GM18868 (cell line): ENCODE measurements at regions not wholly inside any gene's neighbourhood (a gene's known extent, or its start where the extent isn't known, plus 50 kb on each side); places are given as distances from the start of the nearest gene placed in this dataset.
"Not testable (repeated sequence)": the region's sequence is repeated elsewhere in the genome, so short reads cannot be mapped to it uniquely, and the experiment has no call there.

Experiments used
- ATAC-seq: cut with Tn5 transposase; IDR thresholded peaks from one replicate; pipeline ENCODE4 v1.9.1; 2021; ENCODE audit warnings: mild to moderate bottlenecking, moderate library complexity; ENCODE audit not compliant: unreplicated experiment

GRCh38 chr14:83712418-83713129 is 1817.4 kb upstream of the FLRT2 start:
- ATAC-seq, result no peak

- ATAC-seq, result no peak
Measured at GRCh38 chr14:83713732-83714131, 1816.2 kb upstream of the FLRT2 start.

DNA sequence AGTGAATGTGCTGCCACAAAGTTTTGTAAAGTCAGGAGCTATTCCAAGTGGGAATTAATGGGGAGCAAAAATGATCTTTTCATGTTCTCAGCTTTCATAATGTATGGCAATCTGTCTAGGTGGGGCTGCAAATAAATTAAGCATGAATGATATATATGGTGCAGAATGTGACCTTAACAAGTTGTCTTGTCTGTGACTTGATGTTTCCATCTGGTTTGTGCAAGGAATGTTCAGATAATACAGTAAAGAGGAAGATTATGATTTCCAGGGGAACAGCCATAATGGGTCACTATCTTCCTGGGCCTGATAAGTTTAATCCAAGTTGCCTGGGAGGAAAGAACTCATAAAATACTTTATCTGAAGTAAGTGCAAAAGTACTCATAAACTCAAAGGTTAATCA is 1815.8 kb upstream of the FLRT2 start:
- no peak for ATAC-seq

GRCh38 chr14:83719435-83719834 is 1810.5 kb upstream of the FLRT2 start:
- not testable (repeated sequence) for ATAC-seq

- ATAC-seq, result no peak
Measured at GRCh38 chr14:83733670-83734069, 1796.3 kb upstream of the FLRT2 start.

GRCh38 chr14:83734431-83734830 is 1795.5 kb upstream of the FLRT2 start:
- ATAC-seq, result no peak

GRCh38 chr14:83741269-83741668 is 1788.7 kb upstream of the FLRT2 start:
- no peak for ATAC-seq

- no peak for ATAC-seq
Measured at GRCh38 chr14:83744224-83744623, 1785.7 kb upstream of the FLRT2 start.

GRCh38 chr14:83744891-83745290 is 1785.1 kb upstream of the FLRT2 start:
- ATAC-seq, result no peak

DNA sequence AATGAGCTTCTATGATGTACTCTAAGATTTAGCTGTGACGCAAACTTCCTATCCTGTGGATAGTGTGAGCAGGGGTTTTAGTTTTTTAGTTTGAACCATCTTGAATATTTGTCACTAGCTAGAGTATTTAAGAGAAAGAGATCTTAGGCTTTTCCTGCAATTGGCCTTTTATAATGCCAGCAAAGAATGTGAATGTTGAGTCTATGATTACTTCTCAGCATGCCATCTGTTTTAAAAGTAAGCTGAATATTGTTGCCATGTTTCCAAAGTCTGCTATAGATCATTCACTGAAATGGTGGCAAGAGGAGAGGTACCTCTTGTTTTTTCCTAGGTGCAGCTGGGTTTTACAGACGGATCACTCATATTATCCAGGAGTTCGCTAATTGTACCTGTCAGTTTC is 1783.6 kb upstream of the FLRT2 start:
- ATAC-seq, result no peak

DNA sequence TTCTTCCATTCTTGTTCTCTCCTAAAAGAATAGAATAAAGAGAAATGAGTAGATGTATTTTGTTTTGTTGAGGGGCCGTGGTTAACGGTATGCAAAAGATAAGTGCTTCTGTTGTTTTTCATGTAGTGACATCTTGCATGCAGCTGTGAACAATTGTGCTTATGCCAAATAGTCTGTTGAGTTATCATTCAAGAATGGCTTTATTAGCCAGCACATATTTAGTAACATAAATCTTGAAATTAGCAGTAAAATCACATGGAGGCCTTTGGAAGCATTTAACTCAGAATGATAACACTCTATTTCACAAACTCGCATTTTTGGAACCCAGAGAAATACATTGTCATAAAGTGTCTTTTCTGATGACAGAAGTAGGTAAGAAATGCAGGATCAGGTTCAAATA is 1772.0 kb upstream of the FLRT2 start:
- no peak for ATAC-seq

DNA sequence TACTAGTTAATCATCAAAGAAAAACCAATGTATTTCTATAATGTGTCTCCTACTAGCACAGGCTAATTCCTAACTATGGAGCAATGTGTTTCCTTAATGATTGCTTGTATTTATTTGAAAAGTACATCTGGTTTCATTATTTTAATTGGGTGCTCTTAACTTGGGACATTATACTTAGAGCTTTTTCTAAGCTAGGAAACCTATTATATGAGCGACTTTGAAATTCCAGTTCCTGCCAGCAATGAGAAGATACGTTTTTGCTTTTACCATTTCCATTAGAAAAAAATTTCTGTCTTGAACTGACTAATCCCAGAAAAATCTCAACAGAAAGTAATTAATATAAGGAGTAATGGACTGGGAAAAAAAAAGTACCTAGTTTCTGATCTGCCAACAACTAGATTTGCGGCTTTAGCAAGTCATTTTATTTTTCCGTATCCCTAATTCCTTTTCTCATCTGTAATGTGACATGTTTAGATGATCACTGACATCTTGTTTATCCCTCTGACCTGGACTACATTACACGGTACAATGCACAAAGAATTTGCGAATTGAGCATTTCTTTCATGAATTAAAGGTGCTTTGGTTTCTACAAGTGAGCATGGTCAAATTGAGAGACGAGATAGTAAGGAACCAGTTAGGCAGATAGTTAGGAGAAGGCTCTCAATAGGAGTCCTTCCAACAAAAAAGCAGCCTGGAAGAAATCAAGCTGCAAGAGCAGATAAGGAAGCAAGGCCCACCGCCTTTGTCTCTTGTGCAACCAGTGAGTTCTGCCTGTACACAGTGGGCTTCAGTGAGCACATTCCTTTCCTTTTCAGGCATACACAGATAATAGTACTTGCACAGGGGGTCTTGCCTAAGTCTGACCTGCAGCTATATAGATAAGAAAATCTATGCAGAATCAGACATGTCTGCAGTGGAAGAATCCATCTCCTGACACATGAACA is 1765.0 kb upstream of the FLRT2 start:
- no peak for ATAC-seq

DNA sequence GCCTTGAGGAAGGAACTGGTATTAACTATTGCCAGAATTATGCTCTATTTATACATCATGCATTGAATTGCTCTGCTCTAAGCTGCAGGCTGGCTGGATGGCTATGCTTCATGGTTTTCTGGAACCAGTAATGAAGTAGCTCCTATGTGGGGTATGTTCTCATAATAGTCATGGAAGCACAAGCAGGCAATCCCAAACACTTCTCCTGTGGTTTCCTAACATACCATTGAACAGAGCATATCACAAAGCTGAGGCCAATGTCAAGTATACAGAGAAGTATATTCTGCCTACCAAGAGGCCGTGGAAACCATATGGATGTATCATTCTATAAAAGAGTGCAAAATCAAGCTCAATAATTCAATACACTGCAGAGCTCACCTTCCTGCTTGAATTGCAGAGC is 1752.4 kb upstream of the FLRT2 start:
- ATAC-seq, result no peak

- ATAC-seq, result no peak
Measured at GRCh38 chr14:83779266-83779665, 1750.7 kb upstream of the FLRT2 start.

DNA sequence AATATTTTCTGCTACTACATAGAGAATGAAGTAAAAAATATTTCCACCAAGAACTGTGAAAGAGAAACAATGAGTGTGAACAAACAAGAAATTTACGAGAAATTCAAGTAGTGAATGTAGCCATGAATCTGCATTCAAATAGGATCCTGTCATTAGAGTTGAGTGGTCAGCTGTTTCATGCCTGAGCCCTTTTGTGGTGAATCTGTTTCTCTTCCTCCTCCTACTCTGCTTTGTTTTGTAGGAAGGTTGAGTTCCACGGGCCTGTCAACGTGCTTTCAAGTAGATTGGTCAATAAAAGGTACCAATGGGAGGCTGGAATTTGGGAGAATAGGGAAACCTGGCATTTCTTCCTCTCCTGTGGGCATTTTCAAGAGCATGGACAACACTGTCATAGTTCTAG is 1749.6 kb upstream of the FLRT2 start:
- no peak for ATAC-seq

- ATAC-seq, result no peak
Measured at GRCh38 chr14:83798421-83798820, 1731.5 kb upstream of the FLRT2 start.

DNA sequence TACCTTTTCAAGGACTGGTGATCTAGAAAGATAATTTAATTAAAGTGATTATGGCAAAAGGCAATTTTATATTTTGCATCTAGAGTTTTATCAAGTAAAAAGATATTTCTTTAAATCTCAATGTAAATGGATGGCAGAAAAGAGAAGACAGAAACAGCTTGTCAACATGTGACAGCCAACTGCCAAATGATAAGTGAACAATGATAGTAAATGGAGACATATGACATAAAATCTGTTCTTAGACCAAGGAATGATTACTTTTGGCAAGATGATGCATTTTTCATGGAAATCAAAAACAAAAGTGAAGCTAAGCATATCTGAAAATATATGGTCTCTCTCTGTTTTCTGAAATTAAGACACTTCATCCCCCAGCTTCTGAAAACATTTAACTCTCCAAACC is 1730.7 kb upstream of the FLRT2 start:
- no peak for ATAC-seq

DNA sequence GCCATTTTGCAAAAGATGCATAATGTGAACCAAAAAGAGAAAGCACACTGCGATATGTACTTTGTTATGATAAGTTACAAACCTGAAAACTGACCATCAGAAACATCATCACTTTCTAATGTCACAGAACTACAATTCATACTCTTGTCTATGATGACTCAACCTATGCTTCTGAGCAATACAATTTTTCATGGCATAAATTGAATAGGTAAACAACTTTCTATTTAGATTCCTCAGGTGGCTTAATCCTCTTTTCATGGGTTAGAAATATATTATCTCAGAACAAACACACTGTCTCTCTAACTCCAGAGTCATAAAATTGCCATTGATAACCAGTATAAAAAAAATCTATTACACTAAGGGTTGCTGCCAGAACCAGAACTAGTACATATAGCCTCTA is 1715.0 kb upstream of the FLRT2 start:
- no peak for ATAC-seq

DNA sequence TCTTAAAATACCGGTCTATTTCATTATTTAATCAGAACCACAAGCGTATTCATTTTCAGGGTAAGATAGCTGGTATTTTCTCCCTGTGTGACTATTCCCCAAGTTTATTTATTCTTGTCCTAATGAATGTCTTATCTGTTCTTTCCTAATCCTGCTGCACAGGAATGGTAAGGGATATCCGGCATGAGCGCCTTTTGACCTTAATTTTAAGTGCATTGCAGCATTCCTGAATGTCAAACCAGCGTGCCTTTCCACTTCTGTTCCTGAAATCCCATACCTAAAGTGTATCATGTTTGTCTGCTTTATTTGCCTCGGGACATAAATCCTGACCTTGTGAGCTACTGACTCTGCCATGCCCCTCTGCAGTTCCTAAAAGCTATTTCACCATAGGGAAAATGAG is 1713.2 kb upstream of the FLRT2 start:
- ATAC-seq, result no peak

DNA sequence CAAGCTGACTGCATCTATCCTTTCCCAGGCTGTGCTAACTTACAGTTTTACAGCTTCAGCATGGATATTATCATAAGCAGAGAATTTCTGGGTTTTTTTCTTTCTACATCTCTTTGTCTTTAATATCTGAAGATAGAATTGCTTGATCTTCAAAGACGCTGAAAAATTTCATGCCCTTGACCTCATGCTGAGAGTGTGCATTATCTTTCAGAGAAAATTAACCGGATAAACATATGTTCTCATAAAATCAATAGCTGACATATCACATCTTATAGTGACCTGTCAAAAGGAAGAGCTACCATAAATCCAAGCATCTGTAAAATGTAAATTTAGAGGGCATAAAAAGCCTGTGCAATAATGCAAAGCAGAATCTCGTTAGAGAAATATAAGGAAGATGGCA is 1704.1 kb upstream of the FLRT2 start:
- no peak for ATAC-seq

- no peak for ATAC-seq
Measured at GRCh38 chr14:83826838-83827237, 1703.1 kb upstream of the FLRT2 start.

- no peak for ATAC-seq
Measured at GRCh38 chr14:83827383-83827782, 1702.6 kb upstream of the FLRT2 start.
